Ishikawa (cell line): ENCODE measurements at regions not wholly inside any gene's neighbourhood (a gene's known extent, or its start where the extent isn't known, plus 50 kb on each side); places are given as distances from the start of the nearest gene placed in this dataset.

Experiments
- CEBPB ChIP-seq: IDR thresholded peaks from 2 replicates; pipeline ENCODE4 v1.6.1; 2012
- CREB1 ChIP-seq: IDR thresholded peaks from 2 replicates; pipeline ENCODE4 v1.6.1; 2012; ENCODE audit warnings: low read depth
- EGR1 ChIP-seq: IDR thresholded peaks from 2 replicates; pipeline ENCODE4 v1.6.1; 2012
- EP300 ChIP-seq: IDR thresholded peaks from 2 replicates; pipeline ENCODE4 v1.6.1; 2012; ENCODE audit warnings: borderline replicate concordance
- FOXM1 ChIP-seq: IDR thresholded peaks from 2 replicates; pipeline ENCODE4 v1.6.1; 2012; ENCODE audit warnings: low read depth, borderline replicate concordance
- MAX ChIP-seq: IDR thresholded peaks from 2 replicates; pipeline ENCODE4 v1.6.1; 2012
- NFIC ChIP-seq: IDR thresholded peaks from 2 replicates; pipeline ENCODE4 v1.6.1; 2012
- RAD21 ChIP-seq: IDR thresholded peaks from 2 replicates; pipeline ENCODE4 v1.6.1; 2012; ENCODE audit warnings: low read depth
- REST ChIP-seq: IDR thresholded peaks from 2 replicates; pipeline ENCODE4 v1.6.1; 2012; ENCODE audit warnings: low read depth, mild to moderate bottlenecking
- TAF1 ChIP-seq: IDR thresholded peaks from 2 replicates; pipeline ENCODE4 v1.6.1; 2012; ENCODE audit warnings: low read depth, mild to moderate bottlenecking
- TCF12 ChIP-seq: IDR thresholded peaks from 2 replicates; pipeline ENCODE4 v1.6.1; 2012; ENCODE audit warnings: low read depth
- TEAD4 ChIP-seq: IDR thresholded peaks from 2 replicates; pipeline ENCODE4 v1.6.1; 2012
- USF1 ChIP-seq: IDR thresholded peaks from 2 replicates; pipeline ENCODE4 v1.6.1; 2012
- YY1 ChIP-seq: IDR thresholded peaks from 2 replicates; pipeline ENCODE4 v1.6.1; 2012; ENCODE audit warnings: low read depth
- ZBTB7A ChIP-seq: IDR thresholded peaks from 2 replicates; pipeline ENCODE4 v1.6.1; 2012; ENCODE audit warnings: low read depth

- TF ChIP-seq TAF1, result no peak
- TF ChIP-seq RAD21, result no peak
- TF ChIP-seq EP300, result no peak
- TF ChIP-seq TEAD4, result no peak
- TF ChIP-seq ZBTB7A, result no peak
- TF ChIP-seq CREB1, result no peak
Measured at GRCh38 chr22:25352294-25352680, 132.8 kb downstream of the CRYBB2 start.

GRCh38 chr22:25353516-25354445, 134.3 kb downstream of the CRYBB2 start:
- no peak for TF ChIP-seq TCF12
- no peak for TF ChIP-seq REST
- no peak for TF ChIP-seq CEBPB
- no peak for TF ChIP-seq TEAD4
- TF ChIP-seq FOXM1, result no peak
- TF ChIP-seq TAF1, result no peak
- no peak for TF ChIP-seq USF1
- no peak for TF ChIP-seq ZBTB7A
- no peak for TF ChIP-seq EP300
- TF ChIP-seq YY1, result no peak
- no peak for TF ChIP-seq NFIC
- no peak for TF ChIP-seq MAX
- TF ChIP-seq CREB1, result no peak
- TF ChIP-seq RAD21, result no peak
- no peak for TF ChIP-seq EGR1

- TF ChIP-seq FOXM1, result no peak
- no peak for TF ChIP-seq EP300
- TF ChIP-seq RAD21, result no peak
- TF ChIP-seq TAF1, result no peak
- no peak for TF ChIP-seq CREB1
- no peak for TF ChIP-seq EGR1
- TF ChIP-seq ZBTB7A, result no peak
- no peak for TF ChIP-seq TCF12
Measured at GRCh38 chr22:25354456-25354855, 135.0 kb downstream of the CRYBB2 start.

- TF ChIP-seq YY1 (no peak), TAF1 (no peak), TEAD4 (no peak), FOXM1 (no peak), NFIC (no peak), CEBPB (no peak), REST (no peak), RAD21 (no peak), MAX (no peak), CREB1 (no peak), TCF12 (no peak), ZBTB7A (no peak), USF1 (no peak), EP300 (no peak), EGR1 (no peak)
Measured at GRCh38 chr22:25357132-25357455, 137.7 kb downstream of the CRYBB2 start.

- TF ChIP-seq REST, result no peak
Measured at GRCh38 chr22:25357606-25358420, 138.4 kb downstream of the CRYBB2 start.
